GOT3 (cell line): ENCODE measurements at regions not wholly inside any gene's neighbourhood (a gene's known extent, or its start where the extent isn't known, plus 50 kb on each side); places are given as distances from the start of the nearest gene placed in this dataset.

Source experiments
- DNase-seq: peaks from one replicate; lab custom pipeline; 2025; ENCODE audit warnings: mixed read lengths; lab: John Stamatoyannopoulos, UW

GRCh38 chr3:116767726-116768125 is 58.1 kb downstream of the TUSC7 start:
- no peak for DNase-seq

GRCh38 chr3:116770815-116771450 is 61.4 kb downstream of the TUSC7 start:
- no peak for DNase-seq

GRCh38 chr3:116776880-116777785 is 67.6 kb downstream of the TUSC7 start:
- no peak for DNase-seq

GRCh38 chr3:116785226-116785625 is 75.6 kb downstream of the TUSC7 start:
- no peak for DNase-seq

- no peak for DNase-seq
Observed at GRCh38 chr3:116802651-116803050, 93.1 kb downstream of the TUSC7 start.

- DNase-seq: no peak
Observed at GRCh38 chr3:116806351-116806750, 96.8 kb downstream of the TUSC7 start.

- DNase-seq: no peak
Observed at GRCh38 chr3:116808725-116809124, 99.1 kb downstream of the TUSC7 start.

- no peak for DNase-seq
Observed at GRCh38 chr3:116809208-116809607, 99.6 kb downstream of the TUSC7 start.

- no peak for DNase-seq
Observed at GRCh38 chr3:116811754-116812153, 102.2 kb downstream of the TUSC7 start.

GRCh38 chr3:116812949-116813348 is 103.4 kb downstream of the TUSC7 start:
- DNase-seq: no peak

GRCh38 chr3:116815321-116815720 is 105.7 kb downstream of the TUSC7 start:
- no peak for DNase-seq

GRCh38 chr3:116815831-116816588 is 106.4 kb downstream of the TUSC7 start:
- no peak for DNase-seq

GRCh38 chr3:116821371-116821770 is 111.8 kb downstream of the TUSC7 start:
- no peak for DNase-seq

- no peak for DNase-seq
Observed at GRCh38 chr3:116824208-116824607, 114.6 kb downstream of the TUSC7 start.

- DNase-seq: no peak
Observed at GRCh38 chr3:116833202-116833601, 123.6 kb downstream of the TUSC7 start.

GRCh38 chr3:116834816-116835215 is 125.2 kb downstream of the TUSC7 start:
- no peak for DNase-seq

- no peak for DNase-seq
Observed at GRCh38 chr3:116835658-116836057, 126.1 kb downstream of the TUSC7 start.

GRCh38 chr3:116836286-116836685 is 126.7 kb downstream of the TUSC7 start:
- DNase-seq: no peak

GRCh38 chr3:116837483-116837882 is 127.9 kb downstream of the TUSC7 start:
- DNase-seq: no peak

GRCh38 chr3:116841003-116841735 is 131.6 kb downstream of the TUSC7 start:
- no peak for DNase-seq

GRCh38 chr3:116842254-116842957 is 132.8 kb downstream of the TUSC7 start:
- DNase-seq: no peak
